GM19023 (cell line): ENCODE measurements at regions not wholly inside any gene's neighbourhood (a gene's known extent, or its start where the extent isn't known, plus 50 kb on each side); places are given as distances from the start of the nearest gene placed in this dataset.
A peak's percentile ranks its signal among the peaks of the same experiment; 100 is the strongest.

Experiments
- ATAC-seq: cut with Tn5 transposase; IDR thresholded peaks from one replicate; pipeline ENCODE4 v1.9.1; 2021; ENCODE audit warnings: mild to moderate bottlenecking, moderate library complexity; ENCODE audit not compliant: unreplicated experiment

DNA sequence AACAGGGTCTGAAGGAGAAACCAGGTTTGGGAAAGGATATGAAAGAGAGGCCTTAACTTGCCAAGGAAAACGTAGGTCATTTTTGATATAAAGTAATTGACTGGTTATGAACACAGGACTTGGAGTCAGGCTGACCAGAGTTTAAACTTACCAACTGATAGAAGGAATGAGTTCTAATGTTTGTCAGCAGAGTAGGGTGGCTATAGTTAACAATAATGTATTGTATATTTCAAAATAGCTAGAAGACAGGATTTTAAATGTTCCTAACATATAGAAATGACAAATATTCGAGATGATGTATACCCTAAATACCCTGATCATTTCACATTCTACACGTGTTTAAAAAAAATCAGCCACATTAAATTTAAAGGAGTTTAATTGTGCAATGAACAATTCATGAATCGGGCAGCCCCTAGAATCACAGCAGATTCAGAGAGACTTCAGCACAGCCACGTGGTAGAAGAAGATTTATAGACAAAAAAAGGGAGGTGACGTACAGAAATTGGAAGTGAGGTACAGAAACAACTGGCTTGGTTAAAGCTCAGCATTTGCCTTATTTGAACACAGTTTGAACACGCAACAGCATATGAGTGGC lies 52.5 kb upstream of the PLEKHG7 start:
- no peak for ATAC-seq

DNA sequence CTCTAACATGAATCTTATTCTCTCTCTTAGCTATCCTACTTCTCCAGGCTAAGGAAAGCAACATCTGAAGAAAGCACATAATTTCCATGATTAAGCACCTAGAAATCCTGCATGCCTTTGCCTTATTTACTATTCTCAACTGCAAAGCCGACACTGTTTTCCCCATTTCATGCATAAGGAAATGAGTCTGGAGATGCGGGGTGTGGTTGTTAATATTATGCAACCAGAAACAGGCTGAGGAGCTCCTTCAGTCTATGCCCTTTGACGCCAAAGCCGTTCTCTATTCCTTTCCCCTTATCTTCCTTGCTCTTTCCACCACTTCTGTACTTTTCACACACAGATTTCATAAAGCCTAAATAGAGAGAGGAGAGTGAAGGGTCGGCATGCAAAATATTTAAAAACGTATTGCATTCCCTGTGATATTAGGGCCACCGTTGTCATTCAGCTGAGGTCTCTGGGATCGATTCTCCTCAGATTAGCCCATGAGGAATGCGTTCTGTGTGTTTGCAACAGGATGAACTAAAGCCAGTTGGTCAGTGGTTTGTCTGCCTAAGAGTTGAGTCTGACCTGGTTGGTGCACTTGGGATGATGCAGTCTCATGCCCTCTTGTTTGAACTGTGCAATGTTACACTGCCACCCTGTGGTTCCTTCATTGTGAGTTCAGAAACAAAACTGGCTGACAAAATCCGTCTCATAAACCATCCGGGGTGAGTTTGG lies 53.1 kb upstream of the PLEKHG7 start:
- ATAC-seq, result peak; percentile 90

DNA sequence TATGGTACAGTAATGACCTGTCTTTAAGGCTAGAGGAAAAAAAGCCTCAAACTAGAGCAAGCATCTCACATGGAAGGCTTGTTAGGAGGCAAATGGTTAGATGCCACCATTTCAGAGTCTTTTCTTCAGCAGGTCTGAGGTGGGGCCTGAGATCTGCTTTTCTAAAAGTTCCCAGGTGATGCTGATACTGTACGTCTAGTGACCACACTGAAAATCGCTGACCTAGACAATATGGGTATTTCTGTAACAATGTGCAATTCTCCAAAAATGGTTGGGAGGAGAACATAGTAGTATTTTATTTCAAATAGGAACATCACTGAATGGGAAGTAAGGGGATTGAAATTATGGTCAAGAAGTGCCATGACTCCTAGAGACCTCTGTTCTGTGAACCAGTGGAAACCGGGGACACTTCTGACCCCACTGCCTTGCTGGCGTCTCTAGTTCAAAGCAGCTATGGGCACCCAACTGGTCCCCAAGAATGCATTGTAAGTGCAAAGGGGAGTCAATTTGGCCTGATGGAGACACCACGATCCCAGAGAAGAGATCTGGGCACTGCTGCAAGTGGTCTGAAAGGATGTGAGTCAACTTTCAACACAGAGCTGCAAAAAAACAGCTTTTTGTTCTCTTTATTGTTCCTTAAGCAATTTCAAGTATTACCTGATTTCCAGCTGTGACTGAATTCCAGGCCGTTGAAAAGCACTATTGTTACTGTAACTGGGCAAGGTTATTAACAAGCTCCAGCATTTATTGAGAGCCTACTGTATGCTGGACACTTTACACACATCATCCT lies 54.4 kb upstream of the PLEKHG7 start:
- ATAC-seq, result no peak

DNA sequence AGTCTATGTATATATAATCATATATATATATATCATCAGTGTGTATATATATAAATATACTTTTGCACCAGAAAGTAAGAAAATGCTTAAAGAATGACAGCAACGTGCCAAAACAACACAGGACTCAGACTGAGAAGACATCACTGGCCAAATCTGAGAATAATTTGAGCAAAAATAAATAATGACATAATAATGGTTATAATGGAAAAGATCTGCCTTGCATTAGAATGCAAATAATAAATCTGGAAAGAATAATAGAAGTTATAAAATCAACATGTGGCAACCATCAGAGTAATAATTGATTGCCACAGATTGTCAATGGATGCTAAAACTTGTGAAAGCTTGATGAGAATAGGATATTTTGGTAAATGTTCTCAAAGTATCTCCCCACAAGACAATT lies 61.5 kb upstream of the PLEKHG7 start:
- ATAC-seq, result no peak

DNA sequence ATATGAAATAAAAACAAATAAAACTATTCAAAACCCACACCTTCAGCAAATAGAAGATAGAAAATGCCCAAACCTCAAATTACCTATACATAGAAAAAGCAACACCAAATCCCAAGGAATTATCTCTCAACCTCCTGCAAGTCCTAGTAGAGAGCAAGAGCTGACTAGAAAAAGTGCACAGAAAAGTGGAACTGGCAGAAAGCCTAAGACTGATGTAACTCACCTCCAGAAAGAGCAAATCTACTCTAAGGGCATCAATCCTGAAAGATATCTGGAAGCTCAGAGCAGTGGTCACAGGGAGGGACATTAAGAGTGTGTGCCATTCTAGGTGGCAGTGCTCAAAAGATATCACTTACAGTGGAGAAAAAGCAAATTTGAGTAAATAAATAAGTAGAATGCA lies 62.1 kb upstream of the PLEKHG7 start:
- ATAC-seq, result no peak

DNA sequence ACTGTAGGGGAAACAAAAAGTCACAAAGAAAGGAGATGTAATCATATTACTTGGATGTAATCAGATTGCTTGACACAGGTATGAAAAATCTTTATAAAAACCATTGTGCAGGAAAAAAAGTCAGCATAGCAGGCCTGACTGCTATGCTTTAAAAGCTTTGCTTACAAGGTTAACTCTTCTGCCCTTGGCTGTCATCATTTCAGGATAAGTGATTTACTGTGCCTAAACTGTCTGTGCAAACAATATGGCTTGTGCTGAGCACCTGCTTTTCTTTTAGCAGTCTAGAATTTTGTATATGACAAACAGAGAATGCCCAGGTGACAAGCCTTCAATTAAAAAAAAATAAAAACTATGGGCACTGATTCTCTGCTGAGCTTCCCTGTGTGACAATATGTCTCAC lies 63.8 kb upstream of the PLEKHG7 start:
- no peak for ATAC-seq

DNA sequence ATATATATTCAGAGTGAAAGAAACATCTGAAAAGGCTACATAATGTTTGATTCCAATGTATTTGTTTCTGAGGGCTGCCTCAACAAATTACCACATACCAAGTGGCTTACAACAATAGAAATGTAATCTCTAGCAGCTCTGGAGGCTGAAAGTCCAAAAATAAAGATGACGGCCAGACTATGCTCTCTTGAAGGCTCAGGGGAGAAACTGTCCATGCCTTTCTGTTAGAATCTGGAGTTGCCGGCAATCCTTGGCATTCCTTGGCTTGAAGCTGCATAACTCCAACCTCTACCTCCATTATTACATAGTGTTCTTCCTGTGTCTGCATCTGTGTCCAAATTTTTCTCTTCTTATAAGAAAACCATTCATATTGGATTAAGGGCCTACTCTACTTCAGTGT lies 68.1 kb upstream of the PLEKHG7 start:
- no peak for ATAC-seq

DNA sequence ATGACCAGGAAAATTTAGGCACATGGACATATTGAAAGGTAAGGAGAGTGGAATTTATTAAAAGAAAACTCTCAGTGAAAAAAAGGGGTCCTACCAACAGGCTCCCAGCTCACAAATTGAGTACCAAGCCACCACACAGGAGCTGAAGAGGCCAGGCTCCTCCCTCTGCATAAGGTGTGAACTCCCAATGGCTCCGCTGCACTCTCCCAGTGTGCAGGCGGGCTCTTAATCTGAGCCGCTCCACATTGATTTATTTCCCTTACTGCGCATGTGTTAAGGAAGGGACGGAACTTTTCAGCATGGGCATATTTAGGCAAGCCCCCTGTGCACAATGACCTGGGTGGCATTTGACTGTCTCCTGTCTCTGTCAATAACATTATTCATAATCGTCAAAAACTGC lies 68.6 kb upstream of the PLEKHG7 start:
- no peak for ATAC-seq

DNA sequence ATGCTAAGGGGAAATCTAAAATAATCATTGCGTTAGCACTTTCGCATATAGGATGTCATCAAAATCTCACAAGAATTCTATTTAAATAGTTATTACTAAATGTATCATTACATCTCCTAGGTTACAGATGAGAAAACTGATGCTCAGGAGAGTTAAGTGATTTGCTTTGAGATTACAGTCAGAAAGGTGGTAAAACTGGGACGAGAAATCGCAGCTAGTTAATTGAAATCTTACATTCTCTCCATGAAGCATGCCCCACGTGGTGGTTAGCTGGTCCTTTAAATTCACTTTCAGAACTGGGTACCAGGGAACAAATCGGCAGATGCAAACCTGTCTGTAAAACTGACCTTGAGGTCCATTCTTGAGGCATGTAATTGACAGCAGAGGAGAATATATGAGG lies 71.8 kb upstream of the PLEKHG7 start:
- no peak for ATAC-seq

DNA sequence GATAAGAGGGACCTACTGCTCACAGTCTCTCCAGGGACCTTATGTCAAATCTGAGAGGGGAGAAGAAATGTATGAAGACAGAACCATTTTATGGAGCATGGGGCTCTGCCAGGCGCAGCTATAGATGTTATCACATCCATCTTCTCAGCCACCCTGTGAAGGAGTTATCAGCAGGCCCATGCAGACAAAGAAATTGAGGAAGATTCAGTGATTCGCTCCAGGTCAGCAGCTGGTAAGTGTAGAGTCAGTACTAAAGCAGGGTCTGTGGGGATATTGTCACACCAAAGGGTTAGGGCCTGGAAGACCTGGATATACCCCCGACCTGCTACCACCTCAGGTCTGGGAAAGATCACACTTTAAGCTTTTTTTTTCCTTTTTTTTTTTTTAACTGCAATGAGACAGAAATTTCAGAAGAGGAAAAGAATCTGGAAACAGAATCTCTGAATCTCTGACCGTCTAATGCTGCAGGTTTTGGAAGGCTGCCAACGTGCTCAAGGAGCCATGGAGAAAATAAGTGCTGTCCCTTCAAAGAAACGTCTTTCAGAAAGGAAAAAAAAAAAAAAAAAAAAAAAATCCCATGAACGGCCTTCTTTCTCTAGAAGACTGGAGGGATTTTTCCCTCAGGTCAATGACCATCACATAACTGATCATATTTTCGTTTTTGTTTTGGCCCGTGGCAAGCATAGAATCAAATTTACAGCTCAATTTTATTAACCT lies 73.3 kb upstream of the PLEKHG7 start:
- ATAC-seq, result no peak

DNA sequence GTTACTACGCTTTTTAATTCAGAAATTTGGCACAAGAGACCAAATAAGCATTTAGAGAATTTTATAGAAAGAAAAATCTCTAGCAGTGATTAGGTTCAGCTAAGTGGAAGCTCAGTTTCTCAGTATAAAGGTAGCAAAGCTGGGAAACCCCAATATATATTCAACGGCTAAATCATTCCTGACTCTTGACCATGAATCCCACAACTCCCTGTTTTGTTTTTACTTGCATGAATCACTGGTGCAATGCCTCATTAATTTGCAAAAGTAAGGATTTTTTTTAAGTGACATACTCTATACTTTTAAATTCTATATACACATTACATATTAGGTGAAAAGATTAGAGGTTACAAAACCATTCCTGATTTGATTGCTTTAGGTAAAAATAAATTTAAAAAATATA lies 74.3 kb upstream of the PLEKHG7 start:
- no peak for ATAC-seq

DNA sequence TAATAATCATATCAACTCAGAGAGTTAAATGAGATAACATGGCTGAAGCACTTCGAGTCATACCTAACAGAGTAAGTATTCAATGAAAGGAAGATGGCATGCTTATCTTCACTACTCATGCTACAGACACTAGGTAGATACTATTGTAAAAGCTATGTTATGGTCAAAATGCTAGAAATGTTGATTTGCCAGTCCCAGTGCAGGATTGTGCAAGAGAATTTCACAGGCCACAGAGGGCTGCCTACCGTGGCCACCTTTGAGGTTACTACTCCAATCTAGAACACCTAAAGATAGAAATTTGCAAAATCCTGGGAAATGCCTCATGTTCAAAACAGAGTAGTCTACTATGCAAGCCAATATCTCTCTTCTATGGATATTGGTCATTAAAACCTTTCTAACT lies 75.3 kb upstream of the PLEKHG7 start:
- no peak for ATAC-seq

DNA sequence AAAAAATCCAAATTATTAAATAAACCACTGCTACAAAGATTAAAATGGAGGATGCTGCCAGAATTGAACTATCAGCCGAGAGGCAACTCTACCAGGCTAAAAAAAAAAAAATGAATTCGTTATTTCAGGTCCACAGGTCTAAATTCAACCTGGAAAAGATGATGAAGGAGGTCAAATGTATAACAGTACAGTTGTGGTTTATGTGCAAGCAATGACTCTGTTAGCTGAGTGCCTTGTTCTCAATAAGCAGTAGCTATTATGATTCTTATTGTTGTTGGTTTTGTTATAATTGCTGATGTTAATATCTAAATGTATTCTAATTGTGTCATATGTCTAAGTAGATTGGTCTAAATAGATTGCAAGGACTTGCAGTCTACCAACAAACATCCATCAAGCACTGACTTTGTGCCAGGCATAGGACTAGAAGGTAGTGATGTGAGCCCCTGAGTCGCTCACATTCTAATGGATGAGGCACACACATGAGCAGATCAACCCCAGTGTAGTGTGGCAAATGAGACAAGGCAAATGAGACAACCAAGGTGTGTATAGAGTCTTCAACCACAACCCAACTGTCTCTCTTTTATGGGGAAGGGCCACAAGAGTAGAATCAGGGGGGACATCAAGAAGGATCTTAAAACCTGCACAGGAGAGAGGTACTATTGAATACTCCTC lies 77.0 kb upstream of the PLEKHG7 start:
- ATAC-seq, result no peak

DNA sequence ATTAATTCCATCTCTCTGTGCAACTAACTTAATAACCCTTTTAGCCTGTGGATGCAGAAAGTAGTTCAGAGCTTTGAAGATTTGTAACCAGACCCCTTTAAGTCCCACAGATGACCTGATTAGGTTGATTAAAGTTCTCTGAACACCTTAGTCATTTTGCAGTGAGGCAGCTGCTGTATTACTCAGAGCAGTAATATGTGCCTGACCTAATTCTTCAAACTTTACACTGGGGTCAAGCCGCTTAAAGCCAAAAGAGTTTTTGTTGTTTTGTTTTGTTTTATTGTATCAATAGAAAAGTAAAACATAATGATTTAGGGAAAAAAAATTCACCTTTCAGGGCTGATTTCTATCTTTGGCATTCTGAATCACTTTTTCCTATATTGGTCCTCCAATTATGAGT lies 78.6 kb upstream of the PLEKHG7 start:
- ATAC-seq, result no peak

DNA sequence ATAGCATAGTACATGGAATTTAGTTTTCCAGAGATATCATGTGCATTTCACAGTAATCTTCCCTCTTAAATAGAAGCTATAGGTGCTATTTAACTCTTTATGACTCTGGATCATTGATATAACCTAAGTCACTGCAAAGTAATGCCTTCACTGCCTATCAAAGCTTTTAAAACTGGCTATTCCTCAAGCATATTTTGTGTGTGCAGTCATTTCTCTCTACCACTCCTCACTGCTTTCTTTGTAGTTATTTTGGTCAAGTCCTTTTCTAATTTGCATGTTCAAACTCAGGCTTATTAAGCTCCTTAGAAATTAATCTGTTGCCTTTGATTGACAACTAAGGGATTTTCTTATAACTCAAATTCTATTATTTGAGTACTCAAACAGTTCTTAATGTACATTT lies 79.4 kb upstream of the PLEKHG7 start:
- no peak for ATAC-seq

DNA sequence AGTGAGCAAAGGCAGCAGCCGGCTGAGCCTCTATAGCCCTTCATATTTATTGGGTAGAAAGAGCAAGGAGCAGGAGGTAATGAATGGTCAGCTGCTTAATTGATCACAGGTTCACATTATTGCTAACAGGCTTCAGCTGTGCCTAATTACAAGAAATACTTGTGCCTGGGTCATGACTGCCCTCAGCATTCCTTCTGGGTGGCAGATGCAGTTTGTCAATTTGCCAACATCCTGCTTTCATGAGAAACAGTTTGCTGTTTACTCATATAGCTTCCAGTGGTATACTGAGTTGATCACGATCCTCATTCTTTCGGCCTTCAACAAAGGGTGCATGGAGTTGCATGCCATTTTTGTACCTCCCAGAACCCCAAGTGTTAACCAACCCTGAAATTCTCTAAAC lies 81.0 kb upstream of the PLEKHG7 start:
- no peak for ATAC-seq

DNA sequence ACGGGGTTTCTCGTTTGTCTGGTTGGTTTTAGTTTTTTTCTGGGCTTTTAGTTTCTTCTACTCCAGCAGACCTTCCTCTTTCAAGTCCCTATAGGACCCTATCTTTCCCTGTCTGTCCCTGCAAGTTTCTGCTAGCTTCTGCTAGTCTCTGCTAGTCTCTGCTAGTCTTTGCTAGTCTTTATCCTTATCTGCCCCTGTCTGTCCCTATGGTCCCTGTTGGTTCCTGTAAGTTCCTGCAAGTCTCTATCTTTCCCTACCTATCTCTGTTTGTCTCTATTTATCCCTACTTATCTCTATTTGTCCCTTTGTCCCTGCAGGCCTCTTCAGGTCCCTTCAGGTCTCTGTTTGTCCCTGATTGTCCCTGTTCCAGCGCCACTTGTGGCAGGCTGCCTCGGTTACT lies 81.5 kb upstream of the PLEKHG7 start:
- ATAC-seq, result no peak

DNA sequence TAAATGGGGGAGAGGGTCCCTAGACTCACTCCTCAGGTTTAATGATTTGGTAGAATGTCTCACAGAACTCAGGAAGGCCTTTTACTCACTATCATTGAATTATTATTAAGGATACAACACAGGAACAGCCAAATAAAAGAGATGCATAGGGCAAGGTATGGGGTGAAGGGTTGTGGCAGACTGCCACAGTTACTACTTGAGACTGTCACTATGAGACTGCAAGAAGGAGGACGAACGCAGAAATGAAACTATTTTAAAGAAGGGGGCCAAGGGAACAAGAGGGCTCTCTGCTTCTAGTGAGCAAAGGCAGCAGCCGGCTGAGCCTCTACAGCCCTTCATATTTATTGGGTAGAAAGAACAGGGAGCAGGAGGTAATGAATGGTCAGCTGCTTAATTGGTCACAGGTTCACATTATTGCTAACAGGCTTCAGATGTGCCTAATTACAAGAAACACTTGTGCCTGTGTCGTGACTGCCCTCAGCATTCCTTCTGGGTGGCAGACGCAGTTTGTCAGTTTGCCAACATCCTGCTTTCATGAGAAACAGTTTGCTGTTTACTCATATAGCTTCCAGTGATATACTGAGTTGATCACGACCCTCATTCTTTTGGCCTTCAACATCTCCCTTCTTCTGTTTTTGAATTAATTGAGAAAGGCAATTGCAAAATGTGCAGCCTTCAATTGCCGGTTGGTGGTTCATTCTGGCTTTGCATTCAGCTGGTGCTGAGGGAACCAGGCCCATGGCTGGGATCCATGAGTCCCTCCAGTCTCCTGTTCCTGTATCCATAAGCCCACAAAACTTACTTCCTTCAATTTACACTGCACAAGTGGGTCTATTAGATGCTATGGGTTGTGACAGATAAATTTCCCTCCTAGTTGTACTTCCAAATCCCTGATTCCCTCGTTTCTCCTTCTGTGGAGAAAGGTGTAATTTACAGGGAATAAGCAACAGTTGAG lies 82.8 kb upstream of the PLEKHG7 start:
- ATAC-seq, result no peak

DNA sequence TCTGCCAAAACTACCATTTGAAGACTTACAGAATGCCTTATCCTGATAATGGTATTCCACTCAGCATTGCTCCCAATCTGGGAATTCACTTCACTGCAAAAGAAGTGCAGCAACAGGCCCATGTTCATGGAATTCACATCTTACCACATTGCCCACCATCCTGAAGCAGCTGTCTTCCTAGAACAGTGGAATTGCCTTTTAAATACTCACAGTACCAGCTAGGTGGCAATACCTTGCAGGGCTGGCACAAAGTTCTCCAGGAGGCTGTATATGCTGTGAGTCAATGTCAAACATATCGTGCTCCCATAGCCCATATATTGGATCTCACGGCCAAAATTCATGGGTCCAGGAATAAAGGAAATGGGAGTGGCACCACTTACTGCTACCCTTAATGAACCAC lies 83.8 kb upstream of the PLEKHG7 start:
- ATAC-seq, result no peak

DNA sequence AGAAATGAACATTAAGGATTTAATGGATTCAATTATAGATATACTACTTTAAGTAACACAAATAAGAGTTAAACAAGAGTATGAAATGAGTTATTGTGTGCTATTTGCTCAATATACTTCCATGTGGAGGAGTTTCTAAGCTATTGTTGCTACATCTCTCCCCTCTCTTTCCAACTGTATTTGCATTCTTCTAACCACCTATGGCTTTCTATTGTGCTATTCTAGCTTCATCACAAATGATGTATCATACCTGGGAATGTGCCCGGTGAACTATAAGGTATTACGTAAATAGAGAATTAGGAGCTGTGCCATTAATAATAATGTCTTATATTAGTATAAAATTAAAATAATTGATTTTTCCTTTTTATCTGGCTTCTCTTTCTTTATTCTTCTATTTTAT lies 87.1 kb upstream of the PLEKHG7 start:
- ATAC-seq, result no peak
